Vagina (tissue), 2 donors: ENCODE measurements at regions not wholly inside any gene's neighbourhood (a gene's known extent, or its start where the extent isn't known, plus 50 kb on each side); places are given as distances from the start of the nearest gene placed in this dataset.

Experiments
- CTCF ChIP-seq, 3 experiments: fragments of 450-650 bp in 2 of 3; fragments of 200-600 bp in 1 of 3; sonication (generic) in 1 of 3; IDR thresholded peaks; one replicate each; pipeline ENCODE4 v1.5.1; 2017 to 2019; ENCODE audit warnings: antibody characterized with exemption in 3 of 3, mild to moderate bottlenecking in 2 of 3, moderate library complexity in 2 of 3
- POLR2AphosphoS5 ChIP-seq, 2 donors: sonication (generic); formaldehyde crosslinking; IDR thresholded peaks; one replicate each; pipeline ENCODE4 v1.9.0; 2017; ENCODE audit warnings: antibody characterized with exemption in 2 of 2, mild to moderate bottlenecking in 2 of 2, low read depth in 1 of 2; ENCODE audit not compliant: insufficient read depth in 1 of 2

GRCh38 chr20:51216850-51217249, 193.9 kb upstream of the KCNG1 start:
- TF ChIP-seq POLR2AphosphoS5 (IDR thresholded peaks at IDR 0.05; ENCODE audit: insufficient read depth in 1 of 2, low read depth in 1 of 2) (no peak), CTCF (IDR thresholded peaks at IDR 0.05) (no peak)
